GM12875 (cell line): ENCODE measurements at regions not wholly inside any gene's neighbourhood (a gene's known extent, or its start where the extent isn't known, plus 50 kb on each side); places are given as distances from the start of the nearest gene placed in this dataset.
A peak's percentile ranks its signal among the peaks of the same experiment; 100 is the strongest.

Experiments
- H3K4me3 ChIP-seq: one replicate; pipeline ENCODE4 v1.5.1; 2011; ENCODE audit warnings: low read depth, low read length, control low read depth
- CTCF ChIP-seq: IDR thresholded peaks from 2 replicates; pipeline ENCODE4 v1.5.1; 2011; ENCODE audit warnings: low read depth, mild to moderate bottlenecking, control low read depth, inconsistent platforms, low read length, moderate library complexity, borderline replicate concordance; ENCODE audit not compliant: insufficient read depth

GRCh38 chr7:19455623-19456022 lies 253.2 kb downstream of the POLR1F start:
- no peak for TF ChIP-seq CTCF
- H3K4me3 ChIP-seq, result no peak overlapping the region

- no peak overlapping the region for H3K4me3 ChIP-seq
- TF ChIP-seq CTCF, result no peak
These were observed 260.7 kb downstream of the POLR1F start for GRCh38 chr7:19448091-19448490.

GRCh38 chr7:19442016-19442785 lies 266.6 kb downstream of the POLR1F start:
- TF ChIP-seq CTCF, result 0 out of 2 replicates have a peak, but pooled peaks have one; percentile 20
- no peak overlapping the region for H3K4me3 ChIP-seq

GRCh38 chr7:19439517-19439916 lies 269.3 kb downstream of the POLR1F start:
- no peak for TF ChIP-seq CTCF
- H3K4me3 ChIP-seq, result no peak overlapping the region

- no peak for TF ChIP-seq CTCF
- H3K4me3 ChIP-seq, result no peak overlapping the region
These were observed 271.4 kb downstream of the POLR1F start for GRCh38 chr7:19437446-19437845.

GRCh38 chr7:19427944-19428343 lies 280.9 kb downstream of the POLR1F start:
- no peak overlapping the region for H3K4me3 ChIP-seq
- TF ChIP-seq CTCF, result no peak

GRCh38 chr7:19421861-19422260 lies 276.6 kb upstream of the FERD3L start:
- TF ChIP-seq CTCF, result no peak
- no peak overlapping the region for H3K4me3 ChIP-seq
